ENCODE measurements at regions not wholly inside any gene's neighbourhood (a gene's known extent, or its start where the extent isn't known, plus 50 kb on each side); places are given as distances from the start of the nearest gene placed in this dataset.

GRCh38 chr22:48171271-48171691 is 1408.8 kb downstream of the TBC1D22A start:
- no peak for TF ChIP-seq CTCF (conservative IDR thresholded peaks at IDR 0.05; ENCODE audit: low read depth, low read length)
- no peak for TF ChIP-seq EZH2 (IDR thresholded peaks at IDR 0.05; ENCODE audit: low read length, unreplicated experiment)
- TF ChIP-seq EZH2phosphoT487 (IDR thresholded peaks at IDR 0.05; ENCODE audit: borderline replicate concordance, low read length), result no peak

Measured in PC-3 (cell line).